Hepatocyte (in vitro differentiated cells): ENCODE measurements at regions not wholly inside any gene's neighbourhood (a gene's known extent, or its start where the extent isn't known, plus 50 kb on each side); places are given as distances from the start of the nearest gene placed in this dataset.
"Not testable (repeated sequence)": the region's sequence is repeated elsewhere in the genome, so short reads cannot be mapped to it uniquely, and the experiment has no call there.

Source experiments
- DNase-seq: peaks from one replicate; pipeline ENCODE4 v3.0.0-alpha.2; 2016; ENCODE audit warnings: low spot score
- H2AFZ ChIP-seq: fragments of 200-600 bp; sonication (generic); 2 replicates; pipeline ENCODE4 v1.6.0; 2016; ENCODE audit warnings: antibody characterized with exemption, mild to moderate bottlenecking
- H3K27ac ChIP-seq: fragments of 200-600 bp; sonication (generic); 2 replicates; pipeline ENCODE4 v1.5.1; 2016; ENCODE audit warnings: mild to moderate bottlenecking
- H3K27me3 ChIP-seq: fragments of 200-600 bp; sonication (generic); 2 replicates; pipeline ENCODE4 v1.6.1; 2016
- H3K36me3 ChIP-seq: fragments of 200-600 bp; sonication (generic); replicated peaks from 2 replicates; pipeline ENCODE4 v1.5.1; 2016; ENCODE audit warnings: low read depth; ENCODE audit not compliant: insufficient read depth
- H3K4me1 ChIP-seq: fragments of 200-600 bp; sonication (generic); 2 replicates; pipeline ENCODE4 v1.5.1; 2016; ENCODE audit warnings: mild to moderate bottlenecking, moderate library complexity; ENCODE audit not compliant: insufficient read depth
- H3K4me2 ChIP-seq: fragments of 200-600 bp; sonication (generic); 2 replicates; pipeline ENCODE4 v1.6.0; 2016
- H3K4me3 ChIP-seq: fragments of 200-600 bp; sonication (generic); 2 replicates; pipeline ENCODE4 v1.5.1; 2016; ENCODE audit warnings: mild to moderate bottlenecking
- H3K79me2 ChIP-seq: fragments of 200-600 bp; sonication (generic); 2 replicates; pipeline ENCODE4 v1.6.0; 2017; ENCODE audit warnings: mild to moderate bottlenecking
- H3K9me2 ChIP-seq: fragments of 200-600 bp; sonication (generic); replicated peaks from 2 replicates; pipeline ENCODE4 v1.6.0; 2017; ENCODE audit warnings: mild to moderate bottlenecking; ENCODE audit not compliant: insufficient read depth
- H3K9me3 ChIP-seq: fragments of 200-600 bp; sonication (generic); 2 replicates; pipeline ENCODE4 v1.5.1; 2016; ENCODE audit warnings: low read depth, mild to moderate bottlenecking
- H4K20me1 ChIP-seq: fragments of 200-600 bp; sonication (generic); 2 replicates; pipeline ENCODE4 v1.6.0; 2016; ENCODE audit warnings: mild to moderate bottlenecking; ENCODE audit not compliant: insufficient read depth, poor library complexity, severe bottlenecking
- EZH2 ChIP-seq: fragments of 200-600 bp; sonication (generic); IDR thresholded peaks from 2 replicates; pipeline ENCODE4 v1.6.1; 2016; ENCODE audit warnings: antibody characterized with exemption, mild to moderate bottlenecking, borderline replicate concordance
- EZH2phosphoT487 ChIP-seq: fragments of 200-600 bp; sonication (generic); IDR thresholded peaks from one replicate; pipeline ENCODE4 v1.6.1; 2018; ENCODE audit warnings: antibody characterized with exemption, mild to moderate bottlenecking, low read depth, moderate library complexity; ENCODE audit not compliant: unreplicated experiment, severe bottlenecking
- whole genome bisulfite sequencing: methylation state at CpG from one replicate; pipeline ENCODE4 v1.1.6; 2016; ENCODE audit warnings: low lambda C conversion rate; ENCODE audit errors: missing lambda C conversion rate; 5-methylcytosine and 5-hydroxymethylcytosine counted together
- TF ChIP-seq, protein P1 (sequence below): fragments of 200-600 bp; sonication (generic); IDR thresholded peaks from 2 replicates; pipeline ENCODE4 v1.5.1; 2016; ENCODE audit warnings: antibody characterized with exemption, mild to moderate bottlenecking; ENCODE audit not compliant: poor library complexity

- Histone ChIP-seq H3K4me1 (no peaks in the 10 kb centered on the region), H3K79me2 (no peaks in the 10 kb centered on the region), H3K4me3 (no peak overlapping the region), H4K20me1 (no peaks in the 10 kb centered on the region), H2AFZ (no peak overlapping the region), H3K27me3 (no peaks in the 10 kb centered on the region), H3K4me2 (no peak overlapping the region), H3K9me2 (no peaks in the 10 kb centered on the region), H3K36me3 (no peaks in the 10 kb centered on the region), H3K27ac (no peak overlapping the region), H3K9me3 (no peaks in the 10 kb centered on the region)
- no peak for DNase-seq
- TF ChIP-seq EZH2: no peak
- 91% methylated on average over 22 of the region's 22 CpGs for WGBS
Measured at GRCh38 chr1:4486408-4487120, 167.8 kb upstream of the AJAP1 start.

DNA sequence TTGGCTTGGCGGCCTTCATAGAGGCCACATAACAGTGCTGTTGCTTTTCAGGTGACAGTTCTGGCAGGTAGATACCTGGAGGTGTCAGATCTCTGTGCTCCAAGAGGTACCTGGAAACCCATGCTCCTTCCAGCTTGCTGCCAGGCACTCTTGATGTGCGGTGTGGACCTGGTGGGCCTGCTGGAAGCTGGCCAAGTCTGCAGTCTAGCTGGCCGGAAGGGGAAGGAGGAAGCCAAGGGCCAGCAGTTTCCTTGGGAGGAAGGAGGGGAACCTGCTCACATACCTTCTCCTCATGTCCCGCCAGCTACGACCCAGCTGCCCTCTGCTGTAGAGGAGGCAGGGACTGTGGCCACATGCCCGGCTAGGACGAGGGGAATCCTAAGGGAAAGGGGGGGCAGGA lies 166.4 kb upstream of the AJAP1 start:
- TF ChIP-seq EZH2 (no peak), EZH2phosphoT487 (no peak)
- TF ChIP-seq, protein P1, sequence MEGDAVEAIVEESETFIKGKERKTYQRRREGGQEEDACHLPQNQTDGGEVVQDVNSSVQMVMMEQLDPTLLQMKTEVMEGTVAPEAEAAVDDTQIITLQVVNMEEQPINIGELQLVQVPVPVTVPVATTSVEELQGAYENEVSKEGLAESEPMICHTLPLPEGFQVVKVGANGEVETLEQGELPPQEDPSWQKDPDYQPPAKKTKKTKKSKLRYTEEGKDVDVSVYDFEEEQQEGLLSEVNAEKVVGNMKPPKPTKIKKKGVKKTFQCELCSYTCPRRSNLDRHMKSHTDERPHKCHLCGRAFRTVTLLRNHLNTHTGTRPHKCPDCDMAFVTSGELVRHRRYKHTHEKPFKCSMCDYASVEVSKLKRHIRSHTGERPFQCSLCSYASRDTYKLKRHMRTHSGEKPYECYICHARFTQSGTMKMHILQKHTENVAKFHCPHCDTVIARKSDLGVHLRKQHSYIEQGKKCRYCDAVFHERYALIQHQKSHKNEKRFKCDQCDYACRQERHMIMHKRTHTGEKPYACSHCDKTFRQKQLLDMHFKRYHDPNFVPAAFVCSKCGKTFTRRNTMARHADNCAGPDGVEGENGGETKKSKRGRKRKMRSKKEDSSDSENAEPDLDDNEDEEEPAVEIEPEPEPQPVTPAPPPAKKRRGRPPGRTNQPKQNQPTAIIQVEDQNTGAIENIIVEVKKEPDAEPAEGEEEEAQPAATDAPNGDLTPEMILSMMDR: no peak
- 89% methylated on average over 7 of the region's 7 CpGs for WGBS
- Histone ChIP-seq H3K79me2 (no peaks in the 10 kb centered on the region), H2AFZ (no peak overlapping the region), H3K4me1 (no peaks in the 10 kb centered on the region), H3K36me3 (no peaks in the 10 kb centered on the region), H3K27ac (no peak overlapping the region), H3K4me2 (no peak overlapping the region), H3K9me3 (no peaks in the 10 kb centered on the region), H3K4me3 (no peak overlapping the region), H3K9me2 (no peaks in the 10 kb centered on the region), H3K27me3 (no peaks in the 10 kb centered on the region), H4K20me1 (no peaks in the 10 kb centered on the region)
- no peak for DNase-seq

DNA sequence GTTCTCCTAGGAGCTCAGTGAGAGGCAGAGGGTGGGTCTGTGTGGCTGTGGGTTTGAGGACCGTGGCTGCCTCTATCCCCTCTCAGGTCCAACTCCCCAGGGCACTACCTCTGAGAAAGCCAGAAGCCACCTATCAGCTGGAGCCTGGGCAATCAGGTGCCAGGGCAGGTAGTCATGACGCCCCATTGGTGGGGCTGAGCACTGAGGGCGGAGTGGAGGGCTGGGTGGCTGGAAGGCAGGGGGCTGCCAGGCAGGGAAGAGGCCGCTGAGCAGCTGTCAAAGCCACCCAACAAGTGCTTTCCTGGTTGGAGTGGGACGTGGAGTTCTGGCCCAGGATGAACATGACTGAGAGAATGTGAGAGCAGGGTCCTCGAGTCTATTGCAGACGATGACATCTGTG lies 164.9 kb upstream of the AJAP1 start:
- Histone ChIP-seq H3K27me3 (no peaks in the 10 kb centered on the region), H3K4me3 (no peak overlapping the region), H3K36me3 (no peaks in the 10 kb centered on the region), H3K9me2 (no peaks in the 10 kb centered on the region), H4K20me1 (no peaks in the 10 kb centered on the region), H3K4me1 (no peaks in the 10 kb centered on the region), H3K27ac (no peak overlapping the region), H2AFZ (no peak overlapping the region), H3K4me2 (no peak overlapping the region), H3K9me3 (no peaks in the 10 kb centered on the region), H3K79me2 (no peaks in the 10 kb centered on the region)
- TF ChIP-seq EZH2phosphoT487 (no peak), EZH2 (no peak)
- TF ChIP-seq, protein P1: no peak
- no peak for DNase-seq
- WGBS: 77% methylated on average over 7 of the region's 7 CpGs

- H3K27me3 ChIP-seq, H4K20me1 ChIP-seq, H3K4me2 ChIP-seq, DNase-seq, H3K36me3 ChIP-seq, H3K9me2 ChIP-seq, H2AFZ ChIP-seq, H3K4me1 ChIP-seq, H3K4me3 ChIP-seq, H3K9me3 ChIP-seq, H3K27ac ChIP-seq, H3K79me2 ChIP-seq: not testable (repeated sequence)
Measured at GRCh38 chr1:4489992-4490391, 164.4 kb upstream of the AJAP1 start.
